SU-DHL-6 (cell line): ENCODE measurements at regions not wholly inside any gene's neighbourhood (a gene's known extent, or its start where the extent isn't known, plus 50 kb on each side); places are given as distances from the start of the nearest gene placed in this dataset.

ENCODE experiments used
- H2AFZ ChIP-seq: fragments of 200-600 bp; sonication (generic); 2 replicates; pipeline ENCODE4 v1.6.1; 2014; ENCODE audit warnings: low read depth, mild to moderate bottlenecking, moderate library complexity, mixed read lengths, antibody characterized with exemption, low read length; ENCODE audit not compliant: severe bottlenecking
- H3F3A ChIP-seq: fragments of 200-600 bp; shearing (Covaris generic); 2 replicates; pipeline ENCODE4 v1.6.0; 2016; ENCODE audit warnings: antibody characterized with exemption, mild to moderate bottlenecking; ENCODE audit not compliant: insufficient read depth
- H3K27ac ChIP-seq: fragments of 200-600 bp; sonication (generic); 2 replicates; pipeline ENCODE4 v1.5.1; 2016; ENCODE audit warnings: low read depth, mild to moderate bottlenecking, low read length, moderate library complexity, mixed read lengths
- H3K27me3 ChIP-seq: fragments of 200-600 bp; sonication (generic), shearing (Covaris generic); 2 replicates; pipeline ENCODE4 v1.6.0; 2014; ENCODE audit warnings: mild to moderate bottlenecking, low read length
- H3K36me3 ChIP-seq: fragments of 200-600 bp; sonication (generic); 2 replicates; pipeline ENCODE4 v1.6.1; 2014; ENCODE audit warnings: mild to moderate bottlenecking, low read length, mixed read lengths
- H3K4me2 ChIP-seq: fragments of 300-600, 200-600 bp; shearing (Covaris generic), sonication (generic); 2 replicates; pipeline ENCODE4 v1.6.0; 2014; ENCODE audit warnings: low read length, low read depth, mild to moderate bottlenecking; ENCODE audit not compliant: poor library complexity, severe bottlenecking
- H3K4me3 ChIP-seq: fragments of 200-600 bp; sonication (generic); 2 replicates; pipeline ENCODE4 v1.5.1; 2014; ENCODE audit warnings: antibody characterized with exemption, low read length, mild to moderate bottlenecking, mixed read lengths; ENCODE audit not compliant: insufficient read depth, poor library complexity, severe bottlenecking
- H3K79me2 ChIP-seq: fragments of 200-600 bp; sonication (generic); 2 replicates; pipeline ENCODE4 v1.6.1; 2014; ENCODE audit warnings: mild to moderate bottlenecking, low read length, moderate library complexity; ENCODE audit not compliant: insufficient read depth
- H3K9ac ChIP-seq: fragments of 200-600 bp; sonication (generic); 2 replicates; pipeline ENCODE4 v1.7.0; 2014; ENCODE audit warnings: mild to moderate bottlenecking, low read length
- H3K9me2 ChIP-seq: fragments of 200-600 bp; sonication (generic); replicated peaks from 2 replicates; pipeline ENCODE4 v1.6.1; 2014; ENCODE audit warnings: low read length; ENCODE audit not compliant: insufficient read depth
- H3K9me3 ChIP-seq: fragments of 200-600 bp; sonication (generic); 2 replicates; pipeline ENCODE4 v1.6.1; 2014; ENCODE audit warnings: low read length, mixed read lengths; ENCODE audit not compliant: insufficient read depth
- H4K20me1 ChIP-seq: fragments of 200-600 bp; sonication (generic); 2 replicates; pipeline ENCODE4 v1.6.1; 2014; ENCODE audit warnings: low read depth, mild to moderate bottlenecking, antibody characterized with exemption, low read length, moderate library complexity, mixed read lengths
- CTCF ChIP-seq: fragments of 200-600 bp; sonication (generic); IDR thresholded peaks from one replicate; pipeline ENCODE4 v1.5.1; 2017; ENCODE audit warnings: antibody characterized with exemption, mild to moderate bottlenecking, low read length, moderate library complexity; ENCODE audit not compliant: insufficient read depth, poor library complexity, severe bottlenecking
- EZH2phosphoT487 ChIP-seq: fragments of 200-600 bp; sonication (generic), shearing (Covaris generic); conservative IDR thresholded peaks from 2 replicates; pipeline ENCODE4 v1.6.1; 2018; ENCODE audit warnings: mild to moderate bottlenecking, antibody characterized with exemption, low read length, moderate library complexity, mixed read lengths

- no peaks in the 10 kb centered on the region for H3K27me3 ChIP-seq
- H3K9me3 ChIP-seq: no peaks in the 10 kb centered on the region
- no peaks in the 10 kb centered on the region for H4K20me1 ChIP-seq
- H3K4me3 ChIP-seq: no peak overlapping the region
- no peaks in the 10 kb centered on the region for H3K79me2 ChIP-seq
- H3K36me3 ChIP-seq: no peaks in the 10 kb centered on the region
- H3K27ac ChIP-seq: no peak overlapping the region
- no peak overlapping the region for H3K9ac ChIP-seq
- H2AFZ ChIP-seq: no peak overlapping the region
- H3K9me2 ChIP-seq: no peaks in the 10 kb centered on the region
- TF ChIP-seq EZH2phosphoT487 (no peak), CTCF (no peak)
- H3F3A ChIP-seq: no peaks in the 10 kb centered on the region
- no peak overlapping the region for H3K4me2 ChIP-seq
Measured at GRCh38 chr11:43197379-43197778, 114.4 kb upstream of the API5 start.

- no peaks in the 10 kb centered on the region for H3K9me3 ChIP-seq
- H3K4me3 ChIP-seq: no peak overlapping the region
- H3F3A ChIP-seq: no peaks in the 10 kb centered on the region
- no peaks in the 10 kb centered on the region for H4K20me1 ChIP-seq
- no peaks in the 10 kb centered on the region for H3K9me2 ChIP-seq
- H2AFZ ChIP-seq: no peak overlapping the region
- TF ChIP-seq CTCF (no peak), EZH2phosphoT487 (no peak)
- no peak overlapping the region for H3K4me2 ChIP-seq
- H3K79me2 ChIP-seq: no peaks in the 10 kb centered on the region
- H3K9ac ChIP-seq: no peak overlapping the region
- no peaks in the 10 kb centered on the region for H3K27me3 ChIP-seq
- H3K36me3 ChIP-seq: no peaks in the 10 kb centered on the region
- no peak overlapping the region for H3K27ac ChIP-seq
Measured at GRCh38 chr11:43200031-43200430, 111.8 kb upstream of the API5 start.

- no peak for TF ChIP-seq CTCF
- TF ChIP-seq EZH2phosphoT487: no peak
- H3K36me3 ChIP-seq: no peaks in the 10 kb centered on the region
- no peaks in the 10 kb centered on the region for H3K9me2 ChIP-seq
- H2AFZ ChIP-seq: no peak overlapping the region
- no peak overlapping the region for H3K9ac ChIP-seq
- H3K9me3 ChIP-seq: no peaks in the 10 kb centered on the region
- no peaks in the 10 kb centered on the region for H3K27me3 ChIP-seq
- H3K4me2 ChIP-seq: no peak overlapping the region
- H4K20me1 ChIP-seq: no peaks in the 10 kb centered on the region
- H3K27ac ChIP-seq: no peak overlapping the region
- H3F3A ChIP-seq: no peaks in the 10 kb centered on the region
- no peak overlapping the region for H3K4me3 ChIP-seq
- H3K79me2 ChIP-seq: no peaks in the 10 kb centered on the region
Measured at GRCh38 chr11:43212279-43212678, 99.5 kb upstream of the API5 start.

- Histone ChIP-seq H3K4me2 (no peak overlapping the region), H3K9ac (no peak overlapping the region), H3K9me3 (no peaks in the 10 kb centered on the region), H4K20me1 (no peaks in the 10 kb centered on the region), H2AFZ (no peak overlapping the region), H3K4me3 (no peak overlapping the region), H3F3A (no peaks in the 10 kb centered on the region), H3K27ac (no peak overlapping the region), H3K27me3 (no peaks in the 10 kb centered on the region), H3K79me2 (no peaks in the 10 kb centered on the region), H3K9me2 (no peaks in the 10 kb centered on the region), H3K36me3 (no peaks in the 10 kb centered on the region)
- no peak for TF ChIP-seq EZH2phosphoT487
Measured at GRCh38 chr11:43214471-43214870, 97.3 kb upstream of the API5 start.
